PFSK-1 (cell line): ENCODE measurements at regions not wholly inside any gene's neighbourhood (a gene's known extent, or its start where the extent isn't known, plus 50 kb on each side); places are given as distances from the start of the nearest gene placed in this dataset.

Experiments
- POLR2AphosphoS5 ChIP-seq: IDR thresholded peaks from 2 replicates; pipeline ENCODE4 v1.6.1; 2012; ENCODE audit warnings: low read depth, mild to moderate bottlenecking, control low read depth, low read length, moderate library complexity
- REST ChIP-seq, 2 experiments: IDR thresholded peaks; 2 replicates each; pipeline versions ENCODE4 v1.6.1 to v1.8.0; 2011 to 2012; ENCODE audit warnings: low read depth in 2 of 2, low read length in 2 of 2, control low read depth in 1 of 2, inconsistent platforms in 1 of 2, mild to moderate bottlenecking in 1 of 2, moderate library complexity in 1 of 2; ENCODE audit not compliant: insufficient read depth in 1 of 2
- SIN3A ChIP-seq: IDR thresholded peaks from 2 replicates; pipeline ENCODE4 v1.6.1; 2012; ENCODE audit warnings: mild to moderate bottlenecking, low read length, moderate library complexity, borderline replicate concordance; ENCODE audit not compliant: insufficient read depth

GRCh38 chr14:56515739-56516138 lies 63.9 kb upstream of the TMEM260 start:
- no peak for TF ChIP-seq POLR2AphosphoS5
- TF ChIP-seq REST (IDR thresholded peaks at IDR 0.05; ENCODE audit: insufficient read depth in 1 of 2, low read depth in 2 of 2, low read length in 2 of 2) = no peak
- no peak for TF ChIP-seq SIN3A
